ENCODE measurements at regions not wholly inside any gene's neighbourhood (a gene's known extent, or its start where the extent isn't known, plus 50 kb on each side); places are given as distances from the start of the nearest gene placed in this dataset.

DNA sequence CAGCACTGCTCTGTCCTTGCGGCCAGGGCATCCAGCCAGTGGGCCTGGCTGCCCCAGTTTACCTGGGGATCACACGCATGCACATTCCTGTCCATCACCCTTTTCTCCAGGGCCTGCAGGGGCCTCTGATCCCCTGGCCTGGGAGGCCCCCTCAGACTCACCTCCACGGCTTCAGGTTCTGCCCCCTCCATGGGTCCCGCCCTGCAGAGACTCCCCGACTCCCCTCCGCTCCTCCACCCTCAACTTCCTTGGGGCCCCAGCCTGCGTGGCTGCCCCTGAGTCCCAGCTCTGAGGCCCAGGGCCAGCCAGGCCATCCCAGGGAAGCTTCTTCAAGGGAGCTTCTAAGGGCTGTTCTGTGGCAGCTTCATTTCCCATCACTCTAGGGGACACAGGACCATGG, 324.1 kb downstream of the TCERG1L start:
- Histone ChIP-seq H3F3A (ENCODE audit: low read depth) (no peaks in the 10 kb centered on the region), H3K36me3 (ENCODE audit: insufficient read depth, low read length) (no peaks in the 10 kb centered on the region), H3K4me2 (ENCODE audit: low read depth, low read length, poor library complexity, severe bottlenecking) (no peak overlapping the region)

GRCh38 chr10:130989670-130990232, 321.8 kb downstream of the TCERG1L start:
- no peaks in the 10 kb centered on the region for H3K4me1 ChIP-seq (ENCODE audit: insufficient read depth, low read length, poor library complexity, severe bottlenecking)
- H2AFZ ChIP-seq (ENCODE audit: low read length), result no peak overlapping the region
- no peaks in the 10 kb centered on the region for H3K27me3 ChIP-seq (ENCODE audit: insufficient read depth, low read length, poor library complexity, severe bottlenecking)
- H3K9me2 ChIP-seq (replicated peaks; ENCODE audit: low read depth, low read length), result no peaks in the 10 kb centered on the region
- no peak overlapping the region for H3K9ac ChIP-seq (ENCODE audit: low read depth, low read length, poor library complexity, severe bottlenecking)
- H3K4me3 ChIP-seq (ENCODE audit: low read length, poor library complexity, severe bottlenecking), result no peak overlapping the region
- no peaks in the 10 kb centered on the region for H3F3A ChIP-seq (ENCODE audit: low read depth)
- no peaks in the 10 kb centered on the region for H3K79me2 ChIP-seq (ENCODE audit: insufficient read depth, low read length)
- H3K36me3 ChIP-seq (ENCODE audit: insufficient read depth, low read length), result no peaks in the 10 kb centered on the region
- H3K4me2 ChIP-seq (ENCODE audit: low read depth, low read length, poor library complexity, severe bottlenecking), result no peak overlapping the region
- no peaks in the 10 kb centered on the region for H4K20me1 ChIP-seq (ENCODE audit: insufficient read depth, low read length, poor library complexity, severe bottlenecking)
- peaks cover 10% of the 10 kb centered on the region; the same call in 1 of the 2 replicates for H3K9me3 ChIP-seq (ENCODE audit: insufficient read depth, low read depth, low read length)
- TF ChIP-seq, protein P1, sequence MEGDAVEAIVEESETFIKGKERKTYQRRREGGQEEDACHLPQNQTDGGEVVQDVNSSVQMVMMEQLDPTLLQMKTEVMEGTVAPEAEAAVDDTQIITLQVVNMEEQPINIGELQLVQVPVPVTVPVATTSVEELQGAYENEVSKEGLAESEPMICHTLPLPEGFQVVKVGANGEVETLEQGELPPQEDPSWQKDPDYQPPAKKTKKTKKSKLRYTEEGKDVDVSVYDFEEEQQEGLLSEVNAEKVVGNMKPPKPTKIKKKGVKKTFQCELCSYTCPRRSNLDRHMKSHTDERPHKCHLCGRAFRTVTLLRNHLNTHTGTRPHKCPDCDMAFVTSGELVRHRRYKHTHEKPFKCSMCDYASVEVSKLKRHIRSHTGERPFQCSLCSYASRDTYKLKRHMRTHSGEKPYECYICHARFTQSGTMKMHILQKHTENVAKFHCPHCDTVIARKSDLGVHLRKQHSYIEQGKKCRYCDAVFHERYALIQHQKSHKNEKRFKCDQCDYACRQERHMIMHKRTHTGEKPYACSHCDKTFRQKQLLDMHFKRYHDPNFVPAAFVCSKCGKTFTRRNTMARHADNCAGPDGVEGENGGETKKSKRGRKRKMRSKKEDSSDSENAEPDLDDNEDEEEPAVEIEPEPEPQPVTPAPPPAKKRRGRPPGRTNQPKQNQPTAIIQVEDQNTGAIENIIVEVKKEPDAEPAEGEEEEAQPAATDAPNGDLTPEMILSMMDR (conservative IDR thresholded peaks at IDR 0.05; ENCODE audit: low read length), result no peak
- TF ChIP-seq EZH2phosphoT487 (IDR thresholded peaks at IDR 0.05; ENCODE audit: borderline replicate concordance), result no peak

More for the DNA sequence above, 324.1 kb downstream of the TCERG1L start:
- Histone ChIP-seq H3K9me2 (replicated peaks; ENCODE audit: low read depth, low read length) (no peaks in the 10 kb centered on the region), H3K9ac (ENCODE audit: low read depth, low read length, poor library complexity, severe bottlenecking) (no peak overlapping the region), H2AFZ (ENCODE audit: low read length) (no peak overlapping the region), H3K4me1 (ENCODE audit: insufficient read depth, low read length, poor library complexity, severe bottlenecking) (no peaks in the 10 kb centered on the region), H3K9me3 (ENCODE audit: insufficient read depth, low read depth, low read length) (peaks cover 4% of the 10 kb centered on the region; the same call in 1 of the 2 replicates), H3K27me3 (ENCODE audit: insufficient read depth, low read length, poor library complexity, severe bottlenecking) (no peaks in the 10 kb centered on the region), H3K4me3 (ENCODE audit: low read length, poor library complexity, severe bottlenecking) (no peak overlapping the region), H4K20me1 (ENCODE audit: insufficient read depth, low read length, poor library complexity, severe bottlenecking) (no peaks in the 10 kb centered on the region), H3K79me2 (ENCODE audit: insufficient read depth, low read length) (no peaks in the 10 kb centered on the region)
- TF ChIP-seq, protein P1 (conservative IDR thresholded peaks at IDR 0.05; ENCODE audit: low read length), result no peak
- TF ChIP-seq EZH2phosphoT487 (IDR thresholded peaks at IDR 0.05; ENCODE audit: borderline replicate concordance), result no peak

DNA sequence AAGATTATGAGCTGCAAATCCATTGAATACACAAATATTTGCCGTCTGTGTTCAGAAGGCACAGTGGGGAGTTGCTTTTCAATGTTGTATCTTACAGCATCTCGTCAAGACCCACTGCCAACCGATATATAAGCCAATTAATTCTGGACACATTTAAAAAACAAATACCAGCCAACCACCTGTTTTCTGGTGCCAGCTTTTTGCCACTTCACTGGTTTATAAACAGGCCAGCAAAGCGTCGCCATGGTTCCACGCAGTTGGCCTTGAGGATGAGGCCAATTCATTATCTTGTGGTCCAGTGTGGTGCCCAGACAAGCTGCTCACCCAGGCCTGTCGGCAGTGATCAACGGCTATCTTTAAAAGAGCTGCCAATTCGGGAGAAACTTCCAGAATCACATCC, 321.0 kb downstream of the TCERG1L start:
- H4K20me1 ChIP-seq (ENCODE audit: insufficient read depth, low read length, poor library complexity, severe bottlenecking), result no peaks in the 10 kb centered on the region
- no peaks in the 10 kb centered on the region for H3K4me1 ChIP-seq (ENCODE audit: insufficient read depth, low read length, poor library complexity, severe bottlenecking)
- no peak overlapping the region for H3K9ac ChIP-seq (ENCODE audit: low read depth, low read length, poor library complexity, severe bottlenecking)
- H3F3A ChIP-seq (ENCODE audit: low read depth), result no peaks in the 10 kb centered on the region
- H3K36me3 ChIP-seq (ENCODE audit: insufficient read depth, low read length), result no peaks in the 10 kb centered on the region
- H3K4me2 ChIP-seq (ENCODE audit: low read depth, low read length, poor library complexity, severe bottlenecking), result no peak overlapping the region
- no peak overlapping the region for H2AFZ ChIP-seq (ENCODE audit: low read length)
- peaks cover 12% of the 10 kb centered on the region; the same call in 1 of the 2 replicates for H3K9me3 ChIP-seq (ENCODE audit: insufficient read depth, low read depth, low read length)
- H3K79me2 ChIP-seq (ENCODE audit: insufficient read depth, low read length), result no peaks in the 10 kb centered on the region
- no peaks in the 10 kb centered on the region for H3K9me2 ChIP-seq (replicated peaks; ENCODE audit: low read depth, low read length)
- TF ChIP-seq, protein P1 (conservative IDR thresholded peaks at IDR 0.05; ENCODE audit: low read length), result no peak
- no peak for TF ChIP-seq EZH2phosphoT487 (IDR thresholded peaks at IDR 0.05; ENCODE audit: borderline replicate concordance)
- H3K4me3 ChIP-seq (ENCODE audit: low read length, poor library complexity, severe bottlenecking), result no peak overlapping the region
- no peaks in the 10 kb centered on the region for H3K27me3 ChIP-seq (ENCODE audit: insufficient read depth, low read length, poor library complexity, severe bottlenecking)
